ENCODE measurements at regions not wholly inside any gene's neighbourhood (a gene's known extent, or its start where the extent isn't known, plus 50 kb on each side); places are given as distances from the start of the nearest gene placed in this dataset.

DNA sequence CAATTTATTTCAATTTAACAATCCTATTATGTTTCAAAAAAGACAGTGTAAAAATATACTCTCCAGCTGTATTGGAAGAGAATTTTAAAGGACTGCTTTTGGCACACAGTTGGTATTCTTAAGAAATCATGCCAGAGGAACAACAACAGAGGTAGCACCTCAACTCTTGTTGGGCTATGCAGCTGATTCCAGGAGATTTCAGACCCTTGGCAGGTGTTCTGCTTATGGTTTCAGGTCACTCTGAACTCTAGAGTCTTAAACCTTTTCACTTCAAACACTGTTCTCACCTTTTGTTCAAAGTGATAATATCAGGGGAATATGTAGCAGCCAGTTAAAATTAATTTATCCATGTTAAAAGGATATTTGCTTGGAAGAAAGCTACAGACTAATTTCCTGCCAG lies 160.1 kb downstream of the PFKFB3 start:
- Histone ChIP-seq H3K36me3 (ENCODE audit: control insufficient read depth in 2 of 2, insufficient read depth in 1 of 2, low read length in 2 of 2) (no peaks in the 10 kb centered on the region), H3K4me1 (ENCODE audit: control insufficient read depth, insufficient read depth, low read length) (no peaks in the 10 kb centered on the region), H3K4me3 (ENCODE audit: low read depth, low read length) (no peak overlapping the region), H3K9me3 (ENCODE audit: control insufficient read depth, insufficient read depth, low read depth, low read length) (no peaks in the 10 kb centered on the region), H3K27ac (ENCODE audit: extremely low read depth, low read depth, low read length) (no peak overlapping the region)
- ChIA-PET CTCF (interaction anchor here (2.7 kb wide), 1 partner anchor 39 kb away, joined by 8 read pairs; no protein-coding TSS in a partner anchor), POLR2A (interaction anchor here (0.6 kb wide), 1 partner anchor 63 kb away, joined by 4 read pairs; no protein-coding TSS in a partner anchor)
- TF ChIP-seq, protein P1, sequence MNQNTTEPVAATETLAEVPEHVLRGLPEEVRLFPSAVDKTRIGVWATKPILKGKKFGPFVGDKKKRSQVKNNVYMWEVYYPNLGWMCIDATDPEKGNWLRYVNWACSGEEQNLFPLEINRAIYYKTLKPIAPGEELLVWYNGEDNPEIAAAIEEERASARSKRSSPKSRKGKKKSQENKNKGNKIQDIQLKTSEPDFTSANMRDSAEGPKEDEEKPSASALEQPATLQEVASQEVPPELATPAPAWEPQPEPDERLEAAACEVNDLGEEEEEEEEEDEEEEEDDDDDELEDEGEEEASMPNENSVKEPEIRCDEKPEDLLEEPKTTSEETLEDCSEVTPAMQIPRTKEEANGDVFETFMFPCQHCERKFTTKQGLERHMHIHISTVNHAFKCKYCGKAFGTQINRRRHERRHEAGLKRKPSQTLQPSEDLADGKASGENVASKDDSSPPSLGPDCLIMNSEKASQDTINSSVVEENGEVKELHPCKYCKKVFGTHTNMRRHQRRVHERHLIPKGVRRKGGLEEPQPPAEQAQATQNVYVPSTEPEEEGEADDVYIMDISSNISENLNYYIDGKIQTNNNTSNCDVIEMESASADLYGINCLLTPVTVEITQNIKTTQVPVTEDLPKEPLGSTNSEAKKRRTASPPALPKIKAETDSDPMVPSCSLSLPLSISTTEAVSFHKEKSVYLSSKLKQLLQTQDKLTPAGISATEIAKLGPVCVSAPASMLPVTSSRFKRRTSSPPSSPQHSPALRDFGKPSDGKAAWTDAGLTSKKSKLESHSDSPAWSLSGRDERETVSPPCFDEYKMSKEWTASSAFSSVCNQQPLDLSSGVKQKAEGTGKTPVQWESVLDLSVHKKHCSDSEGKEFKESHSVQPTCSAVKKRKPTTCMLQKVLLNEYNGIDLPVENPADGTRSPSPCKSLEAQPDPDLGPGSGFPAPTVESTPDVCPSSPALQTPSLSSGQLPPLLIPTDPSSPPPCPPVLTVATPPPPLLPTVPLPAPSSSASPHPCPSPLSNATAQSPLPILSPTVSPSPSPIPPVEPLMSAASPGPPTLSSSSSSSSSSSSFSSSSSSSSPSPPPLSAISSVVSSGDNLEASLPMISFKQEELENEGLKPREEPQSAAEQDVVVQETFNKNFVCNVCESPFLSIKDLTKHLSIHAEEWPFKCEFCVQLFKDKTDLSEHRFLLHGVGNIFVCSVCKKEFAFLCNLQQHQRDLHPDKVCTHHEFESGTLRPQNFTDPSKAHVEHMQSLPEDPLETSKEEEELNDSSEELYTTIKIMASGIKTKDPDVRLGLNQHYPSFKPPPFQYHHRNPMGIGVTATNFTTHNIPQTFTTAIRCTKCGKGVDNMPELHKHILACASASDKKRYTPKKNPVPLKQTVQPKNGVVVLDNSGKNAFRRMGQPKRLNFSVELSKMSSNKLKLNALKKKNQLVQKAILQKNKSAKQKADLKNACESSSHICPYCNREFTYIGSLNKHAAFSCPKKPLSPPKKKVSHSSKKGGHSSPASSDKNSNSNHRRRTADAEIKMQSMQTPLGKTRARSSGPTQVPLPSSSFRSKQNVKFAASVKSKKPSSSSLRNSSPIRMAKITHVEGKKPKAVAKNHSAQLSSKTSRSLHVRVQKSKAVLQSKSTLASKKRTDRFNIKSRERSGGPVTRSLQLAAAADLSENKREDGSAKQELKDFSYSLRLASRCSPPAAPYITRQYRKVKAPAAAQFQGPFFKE (tag by site-specific recombination; IDR thresholded peaks at IDR 0.05; ENCODE audit: borderline replicate concordance), result no peak
- no peak for TF ChIP-seq ZNF530 (tag by site-specific recombination; IDR thresholded peaks at IDR 0.05; ENCODE audit: low read depth)
- TF ChIP-seq ZNF132 (tag by site-specific recombination; IDR thresholded peaks at IDR 0.05; ENCODE audit: borderline replicate concordance), result no peak
- no peak for TF ChIP-seq ZNF843 (tag by site-specific recombination; IDR thresholded peaks at IDR 0.05)
- TF ChIP-seq ZNF768 (tag by site-specific recombination; IDR thresholded peaks at IDR 0.05), result no peak
- TF ChIP-seq SALL2 (tag by site-specific recombination; IDR thresholded peaks at IDR 0.05; ENCODE audit: borderline replicate concordance), result no peak
- TF ChIP-seq ZNF529 (tag by site-specific recombination; IDR thresholded peaks at IDR 0.05; ENCODE audit: insufficient replicate concordance), result no peak
- TF ChIP-seq, protein P2, sequence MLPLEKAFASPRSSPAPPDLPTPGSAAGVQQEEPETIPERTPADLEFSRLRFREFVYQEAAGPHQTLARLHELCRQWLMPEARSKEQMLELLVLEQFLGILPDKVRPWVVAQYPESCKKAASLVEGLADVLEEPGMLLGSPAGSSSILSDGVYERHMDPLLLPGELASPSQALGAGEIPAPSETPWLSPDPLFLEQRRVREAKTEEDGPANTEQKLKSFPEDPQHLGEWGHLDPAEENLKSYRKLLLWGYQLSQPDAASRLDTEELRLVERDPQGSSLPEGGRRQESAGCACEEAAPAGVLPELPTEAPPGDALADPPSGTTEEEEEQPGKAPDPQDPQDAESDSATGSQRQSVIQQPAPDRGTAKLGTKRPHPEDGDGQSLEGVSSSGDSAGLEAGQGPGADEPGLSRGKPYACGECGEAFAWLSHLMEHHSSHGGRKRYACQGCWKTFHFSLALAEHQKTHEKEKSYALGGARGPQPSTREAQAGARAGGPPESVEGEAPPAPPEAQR (tag by site-specific recombination; IDR thresholded peaks at IDR 0.05), result no peak
- no peak for TF ChIP-seq ZNF707 (tag by site-specific recombination; IDR thresholded peaks at IDR 0.05)
- TF ChIP-seq ZNF621 (tag by site-specific recombination; IDR thresholded peaks at IDR 0.05), result no peak
- no peak for TF ChIP-seq ZNF416 (tag by site-specific recombination; IDR thresholded peaks at IDR 0.05)
- TF ChIP-seq, protein P3, sequence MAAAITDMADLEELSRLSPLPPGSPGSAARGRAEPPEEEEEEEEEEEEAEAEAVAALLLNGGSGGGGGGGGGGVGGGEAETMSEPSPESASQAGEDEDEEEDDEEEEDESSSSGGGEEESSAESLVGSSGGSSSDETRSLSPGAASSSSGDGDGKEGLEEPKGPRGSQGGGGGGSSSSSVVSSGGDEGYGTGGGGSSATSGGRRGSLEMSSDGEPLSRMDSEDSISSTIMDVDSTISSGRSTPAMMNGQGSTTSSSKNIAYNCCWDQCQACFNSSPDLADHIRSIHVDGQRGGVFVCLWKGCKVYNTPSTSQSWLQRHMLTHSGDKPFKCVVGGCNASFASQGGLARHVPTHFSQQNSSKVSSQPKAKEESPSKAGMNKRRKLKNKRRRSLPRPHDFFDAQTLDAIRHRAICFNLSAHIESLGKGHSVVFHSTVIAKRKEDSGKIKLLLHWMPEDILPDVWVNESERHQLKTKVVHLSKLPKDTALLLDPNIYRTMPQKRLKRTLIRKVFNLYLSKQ (tag by site-specific recombination; IDR thresholded peaks at IDR 0.05; ENCODE audit: borderline replicate concordance), result no peak
- TF ChIP-seq, protein P4, sequence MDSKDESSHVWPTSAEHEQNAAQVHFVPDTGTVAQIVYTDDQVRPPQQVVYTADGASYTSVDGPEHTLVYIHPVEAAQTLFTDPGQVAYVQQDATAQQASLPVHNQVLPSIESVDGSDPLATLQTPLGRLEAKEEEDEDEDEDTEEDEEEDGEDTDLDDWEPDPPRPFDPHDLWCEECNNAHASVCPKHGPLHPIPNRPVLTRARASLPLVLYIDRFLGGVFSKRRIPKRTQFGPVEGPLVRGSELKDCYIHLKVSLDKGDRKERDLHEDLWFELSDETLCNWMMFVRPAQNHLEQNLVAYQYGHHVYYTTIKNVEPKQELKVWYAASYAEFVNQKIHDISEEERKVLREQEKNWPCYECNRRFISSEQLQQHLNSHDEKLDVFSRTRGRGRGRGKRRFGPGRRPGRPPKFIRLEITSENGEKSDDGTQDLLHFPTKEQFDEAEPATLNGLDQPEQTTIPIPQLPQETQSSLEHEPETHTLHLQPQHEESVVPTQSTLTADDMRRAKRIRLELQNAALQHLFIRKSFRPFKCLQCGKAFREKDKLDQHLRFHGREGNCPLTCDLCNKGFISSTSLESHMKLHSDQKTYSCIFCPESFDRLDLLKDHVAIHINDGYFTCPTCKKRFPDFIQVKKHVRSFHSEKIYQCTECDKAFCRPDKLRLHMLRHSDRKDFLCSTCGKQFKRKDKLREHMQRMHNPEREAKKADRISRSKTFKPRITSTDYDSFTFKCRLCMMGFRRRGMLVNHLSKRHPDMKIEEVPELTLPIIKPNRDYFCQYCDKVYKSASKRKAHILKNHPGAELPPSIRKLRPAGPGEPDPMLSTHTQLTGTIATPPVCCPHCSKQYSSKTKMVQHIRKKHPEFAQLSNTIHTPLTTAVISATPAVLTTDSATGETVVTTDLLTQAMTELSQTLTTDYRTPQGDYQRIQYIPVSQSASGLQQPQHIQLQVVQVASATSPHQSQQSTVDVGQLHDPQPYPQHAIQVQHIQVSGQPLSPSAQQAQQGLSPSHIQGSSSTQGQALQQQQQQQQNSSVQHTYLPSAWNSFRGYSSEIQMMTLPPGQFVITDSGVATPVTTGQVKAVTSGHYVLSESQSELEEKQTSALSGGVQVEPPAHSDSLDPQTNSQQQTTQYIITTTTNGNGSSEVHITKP (tag by site-specific recombination; IDR thresholded peaks at IDR 0.05), result no peak
- TF ChIP-seq, protein P5, sequence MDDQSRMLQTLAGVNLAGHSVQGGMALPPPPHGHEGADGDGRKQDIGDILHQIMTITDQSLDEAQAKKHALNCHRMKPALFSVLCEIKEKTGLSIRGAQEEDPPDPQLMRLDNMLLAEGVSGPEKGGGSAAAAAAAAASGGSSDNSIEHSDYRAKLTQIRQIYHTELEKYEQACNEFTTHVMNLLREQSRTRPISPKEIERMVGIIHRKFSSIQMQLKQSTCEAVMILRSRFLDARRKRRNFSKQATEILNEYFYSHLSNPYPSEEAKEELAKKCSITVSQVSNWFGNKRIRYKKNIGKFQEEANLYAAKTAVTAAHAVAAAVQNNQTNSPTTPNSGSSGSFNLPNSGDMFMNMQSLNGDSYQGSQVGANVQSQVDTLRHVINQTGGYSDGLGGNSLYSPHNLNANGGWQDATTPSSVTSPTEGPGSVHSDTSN (CRISPR knock-in tag; IDR thresholded peaks at IDR 0.05), result no peak
- TF ChIP-seq, protein P6, sequence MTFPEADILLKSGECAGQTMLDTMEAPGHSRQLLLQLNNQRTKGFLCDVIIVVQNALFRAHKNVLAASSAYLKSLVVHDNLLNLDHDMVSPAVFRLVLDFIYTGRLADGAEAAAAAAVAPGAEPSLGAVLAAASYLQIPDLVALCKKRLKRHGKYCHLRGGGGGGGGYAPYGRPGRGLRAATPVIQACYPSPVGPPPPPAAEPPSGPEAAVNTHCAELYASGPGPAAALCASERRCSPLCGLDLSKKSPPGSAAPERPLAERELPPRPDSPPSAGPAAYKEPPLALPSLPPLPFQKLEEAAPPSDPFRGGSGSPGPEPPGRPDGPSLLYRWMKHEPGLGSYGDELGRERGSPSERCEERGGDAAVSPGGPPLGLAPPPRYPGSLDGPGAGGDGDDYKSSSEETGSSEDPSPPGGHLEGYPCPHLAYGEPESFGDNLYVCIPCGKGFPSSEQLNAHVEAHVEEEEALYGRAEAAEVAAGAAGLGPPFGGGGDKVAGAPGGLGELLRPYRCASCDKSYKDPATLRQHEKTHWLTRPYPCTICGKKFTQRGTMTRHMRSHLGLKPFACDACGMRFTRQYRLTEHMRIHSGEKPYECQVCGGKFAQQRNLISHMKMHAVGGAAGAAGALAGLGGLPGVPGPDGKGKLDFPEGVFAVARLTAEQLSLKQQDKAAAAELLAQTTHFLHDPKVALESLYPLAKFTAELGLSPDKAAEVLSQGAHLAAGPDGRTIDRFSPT (tag by site-specific recombination; IDR thresholded peaks at IDR 0.05), result no peak

Data from HEK293 (cell line).